Stromal cell of bone marrow (primary cell): ENCODE measurements at regions not wholly inside any gene's neighbourhood (a gene's known extent, or its start where the extent isn't known, plus 50 kb on each side); places are given as distances from the start of the nearest gene placed in this dataset.
"Not testable (repeated sequence)": the region's sequence is repeated elsewhere in the genome, so short reads cannot be mapped to it uniquely, and the experiment has no call there.

Experiments used
- DNase-seq: peaks from one replicate; pipeline ENCODE4 v3.0.0-alpha.2; 2012; ENCODE audit warnings: low read depth

DNA sequence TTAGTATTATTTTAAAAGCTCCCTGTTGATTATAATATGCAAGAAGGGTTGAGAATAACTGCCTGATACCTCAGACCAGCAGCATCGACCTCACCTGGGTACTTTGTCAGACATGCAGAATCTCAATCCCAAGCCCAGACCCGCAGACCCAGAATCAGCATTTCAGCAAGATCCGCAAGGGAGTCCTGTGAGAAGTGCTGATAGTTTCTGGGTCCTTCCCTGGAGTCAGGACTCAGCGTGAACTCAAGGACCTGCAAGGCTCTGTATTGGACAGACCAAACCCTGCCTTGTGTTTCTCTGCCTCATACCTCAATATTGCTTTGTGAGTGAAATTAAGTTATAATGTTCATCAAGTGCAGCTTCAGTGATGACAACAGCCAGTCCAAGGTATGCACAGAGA lies 149.5 kb upstream of the NPY start:
- no peak for DNase-seq

DNA sequence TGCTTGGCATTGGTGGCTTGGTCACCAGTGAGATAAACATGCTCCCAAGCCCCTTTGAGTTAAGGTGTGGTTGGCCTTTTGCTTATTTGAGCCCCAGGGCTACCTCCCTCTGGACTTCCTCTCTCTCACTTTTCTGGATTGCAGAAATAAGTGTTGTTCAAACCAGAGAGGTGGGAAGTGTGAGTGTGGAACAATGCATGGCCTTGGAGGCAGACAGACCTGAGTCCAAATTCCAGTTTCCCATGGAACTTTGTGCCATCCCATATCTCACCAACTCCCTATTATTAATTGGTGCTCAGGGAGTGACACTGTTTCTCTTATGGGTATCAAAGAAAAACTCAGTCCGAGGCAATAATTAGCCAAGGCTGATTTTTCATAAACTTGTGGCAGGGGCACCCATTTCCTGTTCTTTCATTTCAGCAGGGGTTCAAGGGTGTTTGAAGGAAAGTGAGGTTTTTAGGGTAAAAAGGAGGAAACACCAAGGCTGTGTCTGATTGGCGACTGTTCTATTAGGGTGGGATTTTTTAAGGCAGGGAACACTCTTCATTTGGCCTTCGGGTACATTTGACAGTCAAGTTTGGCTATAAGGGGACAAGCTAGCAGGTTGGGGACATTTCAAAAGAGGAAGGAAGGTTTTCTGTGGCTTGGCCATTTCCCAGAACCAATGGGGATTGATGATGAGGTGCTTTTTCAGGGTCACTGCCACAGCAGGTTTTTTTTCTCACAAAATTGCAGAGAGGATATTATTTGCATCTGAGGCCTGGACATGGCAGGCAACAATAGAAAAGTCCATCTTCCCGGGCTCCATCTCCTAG lies 148.8 kb upstream of the NPY start:
- no peak for DNase-seq

DNA sequence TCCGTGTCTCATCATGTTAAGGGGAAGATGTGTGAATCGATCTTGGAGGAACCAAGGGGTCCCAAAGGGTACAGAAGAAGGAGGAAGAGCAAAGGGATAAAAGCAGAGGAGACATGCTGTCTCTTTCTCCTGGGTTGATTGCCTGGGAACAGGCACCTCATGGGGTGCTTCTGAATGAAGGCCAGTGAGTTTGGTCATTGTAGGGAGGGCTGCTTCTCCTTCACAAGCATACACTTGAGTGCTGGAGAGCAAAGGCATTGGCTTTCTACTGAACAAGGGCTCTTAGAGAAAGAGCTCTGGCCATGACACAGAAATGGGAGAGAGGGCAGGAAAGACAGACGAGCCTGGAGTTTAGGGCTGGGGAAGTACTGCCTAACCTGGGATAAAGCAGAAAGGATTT lies 146.7 kb upstream of the NPY start:
- DNase-seq, result no peak

DNA sequence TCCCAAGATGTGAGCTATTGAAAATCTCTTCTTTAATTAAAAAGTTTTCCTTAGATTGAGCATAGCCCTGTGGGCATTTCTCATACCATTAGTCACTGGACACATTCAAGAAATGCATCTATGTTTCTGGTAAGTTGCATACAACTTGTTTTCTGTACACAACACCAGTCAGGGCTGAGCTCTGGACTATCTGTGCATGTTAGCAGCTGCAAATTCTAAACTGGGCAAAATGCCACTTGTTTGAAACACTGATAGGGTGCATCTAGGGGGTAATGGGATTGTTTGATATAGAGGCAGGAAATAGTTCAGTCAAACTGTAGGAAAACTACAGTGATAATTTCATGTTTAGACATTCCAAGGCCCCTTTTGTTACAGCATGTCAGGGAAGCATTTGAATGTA lies 145.6 kb upstream of the NPY start:
- DNase-seq, result no peak

DNA sequence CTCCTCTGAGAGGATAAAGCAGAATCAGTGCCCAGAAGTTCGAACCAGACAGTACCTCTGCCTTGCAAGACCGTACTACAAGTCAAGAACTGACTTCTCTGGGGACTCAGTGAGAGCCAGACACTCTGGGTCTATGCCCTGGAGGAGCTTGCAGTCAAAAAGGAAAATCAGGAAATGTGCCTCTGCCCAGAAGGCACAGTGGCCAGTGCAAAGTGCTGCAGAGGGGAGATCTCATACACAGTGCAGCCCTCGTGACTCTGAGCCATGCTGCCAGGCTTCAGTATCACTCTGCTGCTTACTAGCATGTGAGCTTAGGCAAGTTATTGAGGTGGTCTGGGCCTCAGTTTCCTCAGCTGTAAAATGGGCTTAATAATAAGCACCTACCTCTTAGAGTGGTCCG lies 144.0 kb upstream of the NPY start:
- DNase-seq, result no peak

GRCh38 chr7:24141874-24142509 lies 142.0 kb upstream of the NPY start:
- no peak for DNase-seq

DNA sequence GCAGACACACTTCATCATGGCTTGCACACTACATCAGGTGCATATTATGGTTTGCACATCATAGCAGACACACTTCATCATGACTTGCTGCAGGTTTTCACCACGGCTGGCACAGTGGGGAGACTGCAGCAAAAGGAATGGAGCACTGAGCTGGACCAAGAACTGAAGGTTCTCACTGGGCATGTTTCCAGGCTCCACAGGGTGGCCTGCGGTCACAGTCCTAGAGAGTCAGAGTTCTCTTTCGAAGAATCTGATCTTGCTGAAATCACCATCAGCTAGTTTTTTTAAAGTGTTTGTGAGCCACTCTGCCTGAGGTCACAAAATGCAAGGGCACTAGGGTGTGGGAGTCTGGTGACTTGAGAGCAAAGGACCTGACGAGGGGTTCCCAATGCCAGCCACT lies 140.4 kb upstream of the NPY start:
- DNase-seq, result no peak

- no peak for DNase-seq
Observed at GRCh38 chr7:24151944-24152343, 132.0 kb upstream of the NPY start.

- DNase-seq, result no peak
Observed at GRCh38 chr7:24152356-24152755, 131.6 kb upstream of the NPY start.

- DNase-seq, result no peak
Observed at GRCh38 chr7:24152877-24153472, 131.0 kb upstream of the NPY start.

DNA sequence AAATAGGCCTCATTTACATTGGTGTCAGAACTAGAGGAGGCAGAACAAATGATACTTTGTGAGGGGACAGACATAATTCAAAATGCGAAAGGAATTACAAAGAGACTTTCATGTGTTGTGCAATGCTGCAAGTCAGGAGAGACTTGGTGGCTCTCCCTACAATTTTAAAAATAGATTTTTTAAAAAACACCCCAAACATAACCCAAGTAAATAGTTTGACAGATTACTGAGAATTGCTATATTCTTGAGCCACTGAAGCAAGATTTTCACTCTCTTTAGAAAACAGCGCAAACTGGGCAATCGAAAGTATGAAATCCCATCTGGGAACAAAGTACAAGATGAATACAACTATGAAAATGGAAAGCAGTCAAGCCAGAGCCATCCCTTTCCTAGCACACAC lies 126.3 kb upstream of the NPY start:
- no peak for DNase-seq

DNA sequence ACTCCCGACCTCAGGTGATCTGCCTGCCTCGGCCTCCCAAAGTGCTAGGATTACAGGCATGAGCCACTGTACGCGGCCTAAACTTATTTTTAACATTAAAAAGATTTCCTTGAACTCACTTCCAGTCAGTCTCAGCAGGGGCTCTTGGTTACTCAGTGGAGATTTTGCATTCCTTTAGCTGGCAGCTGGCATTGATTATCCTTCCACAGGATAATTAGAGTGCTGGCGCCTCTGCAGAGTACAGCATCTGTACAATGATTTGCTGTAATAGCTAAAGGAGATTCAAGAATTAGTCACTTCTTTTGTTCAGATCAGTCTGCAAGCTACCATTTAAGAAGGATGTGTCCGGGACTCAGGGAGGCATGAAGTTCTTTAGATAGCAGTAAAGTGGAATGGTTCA lies 125.0 kb upstream of the NPY start:
- no peak for DNase-seq

GRCh38 chr7:24164401-24164800 lies 119.6 kb upstream of the NPY start:
- DNase-seq, result no peak

DNA sequence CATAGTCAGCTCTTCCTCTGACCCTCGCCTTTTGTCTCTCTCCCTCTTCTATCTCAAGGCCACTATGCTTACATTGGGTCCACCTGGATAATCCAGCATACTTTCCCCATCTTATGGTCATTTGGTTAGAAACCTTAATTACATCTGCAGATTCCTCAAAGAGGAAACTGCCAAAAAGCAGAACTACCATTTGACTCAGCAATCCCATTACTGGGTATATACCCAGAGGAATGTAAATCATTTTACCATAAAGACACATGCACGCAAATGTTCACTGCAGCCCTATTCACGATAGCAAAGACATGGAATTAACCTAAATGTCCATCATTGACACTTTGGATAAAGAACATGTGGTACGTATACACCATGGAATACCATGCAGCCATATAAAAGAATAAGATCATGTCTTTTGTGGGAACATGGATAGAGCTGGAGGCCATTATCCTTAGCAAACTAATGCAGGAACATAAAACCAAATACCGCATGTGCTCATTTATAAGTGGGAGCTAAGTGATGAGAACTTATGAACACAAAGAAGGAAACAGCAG lies 114.8 kb upstream of the NPY start:
- DNase-seq, result no peak

DNA sequence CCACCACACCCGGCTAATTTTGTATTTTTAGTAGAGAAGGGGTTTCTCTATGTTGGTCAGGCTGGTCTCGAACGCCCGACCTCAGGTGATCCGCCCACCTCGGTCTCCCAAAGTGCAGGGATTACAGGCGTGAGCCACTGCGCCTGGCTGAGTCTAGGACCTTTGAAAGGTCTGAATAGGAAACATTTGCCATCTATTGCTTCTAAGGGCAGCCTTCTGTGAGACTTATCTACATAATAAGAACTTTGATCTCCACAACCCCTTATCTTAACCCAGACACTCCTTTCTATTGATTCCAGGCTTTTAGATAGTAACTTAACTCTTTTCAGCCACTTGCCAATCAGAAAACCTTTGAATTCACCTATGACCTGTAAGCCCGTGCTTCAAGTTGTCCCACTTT lies 112.0 kb upstream of the NPY start:
- not testable (repeated sequence) for DNase-seq

GRCh38 chr7:24172856-24173255 lies 111.1 kb upstream of the NPY start:
- DNase-seq, result no peak

DNA sequence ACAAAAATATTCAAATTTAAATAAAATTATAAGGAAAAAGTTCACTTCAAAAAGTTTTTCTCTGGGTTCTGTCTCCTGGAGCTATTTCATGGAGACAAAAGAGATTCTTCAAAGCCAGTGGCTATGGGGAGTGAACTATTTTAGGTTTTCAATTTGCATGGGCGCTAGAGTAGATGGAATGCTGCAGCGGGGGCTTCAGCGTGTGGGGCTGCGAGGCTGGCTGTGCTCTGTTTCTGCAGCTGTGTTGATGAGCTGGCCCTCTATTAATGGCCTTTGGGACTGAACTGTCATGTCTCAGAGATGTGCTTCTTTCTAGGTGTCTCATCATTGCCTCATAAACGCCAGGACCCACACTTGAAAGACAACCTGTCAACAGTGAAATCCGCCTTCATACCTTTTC lies 108.4 kb upstream of the NPY start:
- DNase-seq, result no peak

DNA sequence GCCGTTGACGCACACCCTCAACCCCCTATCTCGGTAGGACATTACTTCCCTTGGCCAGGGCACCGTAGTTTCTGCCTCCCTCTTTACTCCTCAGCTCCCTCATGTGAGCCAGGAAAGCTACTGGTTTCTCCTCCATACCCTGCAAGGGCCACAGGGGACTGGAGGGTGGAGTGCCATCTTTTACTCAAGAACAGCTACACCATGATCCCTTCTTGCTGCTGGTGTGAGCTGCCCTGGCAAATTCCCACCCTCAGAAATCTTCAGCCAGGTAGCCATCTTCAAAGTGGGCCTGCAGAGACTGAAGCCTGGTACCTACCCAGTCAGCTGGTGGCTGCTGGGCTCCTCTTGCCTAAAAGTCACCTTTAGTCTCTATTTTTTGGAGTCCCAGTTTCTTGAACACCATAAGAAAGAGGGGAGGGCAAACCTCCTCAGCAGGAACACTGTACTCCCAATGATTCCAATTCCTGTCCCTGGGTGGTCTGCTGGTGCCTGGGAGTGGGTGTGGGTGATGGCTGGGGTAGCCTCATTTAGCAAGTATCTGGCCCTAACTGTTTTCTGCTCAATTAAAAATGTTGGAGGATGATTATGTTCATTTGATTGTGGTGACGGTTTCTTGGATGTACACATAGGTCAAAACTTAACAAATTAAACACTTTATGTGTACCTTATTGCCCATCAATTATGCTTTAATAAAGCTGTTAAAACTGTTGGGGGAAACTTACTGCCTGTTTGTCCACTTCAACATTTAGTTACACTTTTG lies 105.0 kb upstream of the NPY start:
- DNase-seq, result no peak

DNA sequence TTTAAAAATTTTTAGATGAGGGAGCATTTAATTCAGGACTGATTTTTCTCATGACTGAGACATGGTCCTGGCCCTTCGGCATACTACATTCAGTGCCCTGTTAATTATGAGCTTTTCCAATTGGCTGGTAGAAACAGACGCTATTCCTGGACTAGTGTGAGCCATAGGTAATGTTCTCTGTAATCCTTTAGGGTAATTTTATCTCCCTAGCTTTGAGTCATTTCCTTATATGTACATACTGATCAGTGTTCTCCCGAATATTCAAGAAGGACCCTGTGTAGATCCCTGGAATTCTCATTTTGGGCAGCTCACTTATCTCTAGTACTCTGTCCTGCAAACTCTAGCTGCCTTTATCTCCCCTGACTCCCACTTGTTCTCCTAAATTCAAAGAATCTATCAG lies 92.6 kb upstream of the NPY start:
- DNase-seq, result no peak

- DNase-seq, result no peak
Observed at GRCh38 chr7:24192053-24192452, 91.9 kb upstream of the NPY start.

GRCh38 chr7:24192691-24193090 lies 91.3 kb upstream of the NPY start:
- no peak for DNase-seq

GRCh38 chr7:24197852-24198251 lies 86.1 kb upstream of the NPY start:
- DNase-seq, result no peak

DNA sequence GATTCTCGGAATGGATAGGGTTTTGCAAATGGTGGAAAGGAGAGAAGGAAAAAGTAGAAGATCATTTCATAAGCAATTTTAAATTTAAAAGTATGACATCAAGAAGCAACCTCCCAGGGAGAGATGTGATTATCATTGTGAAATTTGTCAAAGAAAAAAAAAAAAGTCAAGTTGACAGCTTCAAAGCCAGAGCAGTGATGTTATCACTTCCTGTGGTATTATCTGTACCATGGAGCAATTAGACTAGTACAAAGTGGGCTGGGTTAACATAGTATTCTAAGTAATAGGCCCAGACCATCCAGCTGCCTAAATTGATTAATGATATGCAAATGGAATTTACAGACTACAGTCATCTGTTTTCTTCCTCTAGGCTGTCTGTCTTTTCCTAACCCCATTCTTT lies 84.0 kb upstream of the NPY start:
- DNase-seq, result no peak
